Neural cell (in vitro differentiated cells): ENCODE measurements at regions not wholly inside any gene's neighbourhood (a gene's known extent, or its start where the extent isn't known, plus 50 kb on each side); places are given as distances from the start of the nearest gene placed in this dataset.

Experiments used
- EP300 ChIP-seq: fragments of 450-650 bp; conservative IDR thresholded peaks from 2 replicates; pipeline ENCODE4 v1.6.1; 2014; ENCODE audit warnings: antibody characterized with exemption, mild to moderate bottlenecking, moderate library complexity; ENCODE audit not compliant: poor library complexity, severe bottlenecking
- EZH2 ChIP-seq: fragments of 200-600, 300-800 bp; shearing (Covaris generic), sonication (generic); IDR thresholded peaks from 2 replicates; pipeline ENCODE4 v1.6.1; 2014; ENCODE audit warnings: antibody characterized with exemption, low read length, borderline replicate concordance, mild to moderate bottlenecking; ENCODE audit not compliant: insufficient read depth, poor library complexity, severe bottlenecking
- POLR2AphosphoS5 ChIP-seq: IDR thresholded peaks from 2 replicates; pipeline ENCODE4 v1.6.1; 2012
- RAD21 ChIP-seq: fragments of 450-650 bp; conservative IDR thresholded peaks from 2 replicates; pipeline ENCODE4 v1.6.1; 2014; ENCODE audit warnings: antibody characterized with exemption, mild to moderate bottlenecking, moderate library complexity
- TF ChIP-seq, protein P1 (sequence below): fragments of 450-650 bp; IDR thresholded peaks from 2 replicates; pipeline ENCODE4 v1.5.1; 2014; ENCODE audit warnings: antibody characterized with exemption, mild to moderate bottlenecking, moderate library complexity; ENCODE audit not compliant: poor library complexity, severe bottlenecking
- TF ChIP-seq, protein P2 (sequence below): IDR thresholded peaks from 2 replicates; pipeline ENCODE4 v1.6.1; 2012; ENCODE audit warnings: borderline replicate concordance

DNA sequence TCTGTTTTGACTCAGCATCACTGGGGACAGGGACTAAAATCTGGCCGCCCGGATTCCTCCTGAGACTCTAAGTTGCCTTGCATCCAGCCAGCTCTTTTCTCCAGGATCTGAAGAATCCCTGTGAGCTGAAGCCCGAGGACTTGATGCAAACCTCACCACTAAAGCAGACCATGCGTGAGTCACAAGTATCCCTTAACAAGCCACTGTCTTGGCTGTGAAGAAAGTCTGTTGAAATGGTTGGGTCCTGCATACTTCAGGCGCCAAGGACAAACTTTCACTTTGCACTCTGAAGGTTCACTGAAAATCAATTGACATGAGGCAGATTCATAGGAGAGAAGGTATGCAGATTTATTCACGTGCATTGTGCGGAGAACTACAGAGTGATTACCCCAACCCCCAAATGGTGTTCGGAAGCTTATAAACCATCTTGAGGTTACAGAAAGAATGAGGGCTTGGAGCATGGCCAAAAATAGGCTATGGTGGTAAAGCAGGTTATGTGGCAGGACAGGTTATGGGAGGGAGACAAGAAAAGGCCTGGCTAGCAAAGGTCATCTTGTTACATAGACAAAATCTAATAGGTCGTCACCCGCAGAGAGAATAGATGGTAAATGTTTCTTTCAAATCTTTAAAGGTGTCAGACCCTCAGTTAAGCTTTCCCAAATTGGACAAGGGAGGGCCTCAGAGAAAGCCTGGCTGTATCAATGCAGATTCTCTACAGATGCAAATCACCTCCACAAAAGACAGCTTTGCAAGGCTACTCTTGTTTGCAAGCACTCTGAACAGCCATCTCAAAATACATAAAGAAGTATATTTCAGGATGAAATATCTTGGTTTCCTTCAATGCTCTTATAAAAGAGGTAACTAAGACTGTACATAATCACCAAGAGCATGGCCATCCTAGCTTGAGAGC, 126.3 kb upstream of the PLAAT1 start:
- no peak for TF ChIP-seq EZH2
- TF ChIP-seq, protein P1, sequence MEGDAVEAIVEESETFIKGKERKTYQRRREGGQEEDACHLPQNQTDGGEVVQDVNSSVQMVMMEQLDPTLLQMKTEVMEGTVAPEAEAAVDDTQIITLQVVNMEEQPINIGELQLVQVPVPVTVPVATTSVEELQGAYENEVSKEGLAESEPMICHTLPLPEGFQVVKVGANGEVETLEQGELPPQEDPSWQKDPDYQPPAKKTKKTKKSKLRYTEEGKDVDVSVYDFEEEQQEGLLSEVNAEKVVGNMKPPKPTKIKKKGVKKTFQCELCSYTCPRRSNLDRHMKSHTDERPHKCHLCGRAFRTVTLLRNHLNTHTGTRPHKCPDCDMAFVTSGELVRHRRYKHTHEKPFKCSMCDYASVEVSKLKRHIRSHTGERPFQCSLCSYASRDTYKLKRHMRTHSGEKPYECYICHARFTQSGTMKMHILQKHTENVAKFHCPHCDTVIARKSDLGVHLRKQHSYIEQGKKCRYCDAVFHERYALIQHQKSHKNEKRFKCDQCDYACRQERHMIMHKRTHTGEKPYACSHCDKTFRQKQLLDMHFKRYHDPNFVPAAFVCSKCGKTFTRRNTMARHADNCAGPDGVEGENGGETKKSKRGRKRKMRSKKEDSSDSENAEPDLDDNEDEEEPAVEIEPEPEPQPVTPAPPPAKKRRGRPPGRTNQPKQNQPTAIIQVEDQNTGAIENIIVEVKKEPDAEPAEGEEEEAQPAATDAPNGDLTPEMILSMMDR = no peak
- TF ChIP-seq, protein P2, sequence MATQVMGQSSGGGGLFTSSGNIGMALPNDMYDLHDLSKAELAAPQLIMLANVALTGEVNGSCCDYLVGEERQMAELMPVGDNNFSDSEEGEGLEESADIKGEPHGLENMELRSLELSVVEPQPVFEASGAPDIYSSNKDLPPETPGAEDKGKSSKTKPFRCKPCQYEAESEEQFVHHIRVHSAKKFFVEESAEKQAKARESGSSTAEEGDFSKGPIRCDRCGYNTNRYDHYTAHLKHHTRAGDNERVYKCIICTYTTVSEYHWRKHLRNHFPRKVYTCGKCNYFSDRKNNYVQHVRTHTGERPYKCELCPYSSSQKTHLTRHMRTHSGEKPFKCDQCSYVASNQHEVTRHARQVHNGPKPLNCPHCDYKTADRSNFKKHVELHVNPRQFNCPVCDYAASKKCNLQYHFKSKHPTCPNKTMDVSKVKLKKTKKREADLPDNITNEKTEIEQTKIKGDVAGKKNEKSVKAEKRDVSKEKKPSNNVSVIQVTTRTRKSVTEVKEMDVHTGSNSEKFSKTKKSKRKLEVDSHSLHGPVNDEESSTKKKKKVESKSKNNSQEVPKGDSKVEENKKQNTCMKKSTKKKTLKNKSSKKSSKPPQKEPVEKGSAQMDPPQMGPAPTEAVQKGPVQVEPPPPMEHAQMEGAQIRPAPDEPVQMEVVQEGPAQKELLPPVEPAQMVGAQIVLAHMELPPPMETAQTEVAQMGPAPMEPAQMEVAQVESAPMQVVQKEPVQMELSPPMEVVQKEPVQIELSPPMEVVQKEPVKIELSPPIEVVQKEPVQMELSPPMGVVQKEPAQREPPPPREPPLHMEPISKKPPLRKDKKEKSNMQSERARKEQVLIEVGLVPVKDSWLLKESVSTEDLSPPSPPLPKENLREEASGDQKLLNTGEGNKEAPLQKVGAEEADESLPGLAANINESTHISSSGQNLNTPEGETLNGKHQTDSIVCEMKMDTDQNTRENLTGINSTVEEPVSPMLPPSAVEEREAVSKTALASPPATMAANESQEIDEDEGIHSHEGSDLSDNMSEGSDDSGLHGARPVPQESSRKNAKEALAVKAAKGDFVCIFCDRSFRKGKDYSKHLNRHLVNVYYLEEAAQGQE = no peak
- TF ChIP-seq EP300 = no peak
- no peak for TF ChIP-seq RAD21
- no peak for TF ChIP-seq POLR2AphosphoS5
